SK-N-SH (cell line): ENCODE measurements at regions not wholly inside any gene's neighbourhood (a gene's known extent, or its start where the extent isn't known, plus 50 kb on each side); places are given as distances from the start of the nearest gene placed in this dataset.
A peak's percentile ranks its signal among the peaks of the same experiment; 100 is the strongest.

Experiments
- CTCF ChIP-seq: fragments of 200-600 bp; sonication (generic); IDR thresholded peaks from 2 replicates; pipeline ENCODE4 v1.6.1; 2017; ENCODE audit warnings: antibody characterized with exemption, mild to moderate bottlenecking, moderate library complexity
- EP300 ChIP-seq, 2 experiments: IDR thresholded peaks; 2 replicates each; pipeline versions ENCODE4 v1.4.0 to v1.6.1; 2012; ENCODE audit warnings: borderline replicate concordance in 1 of 2, low read depth in 1 of 2, low read length in 1 of 2
- EZH2phosphoT487 ChIP-seq: fragments of 200-600 bp; sonication (generic); IDR thresholded peaks from 2 replicates; pipeline ENCODE4 v1.6.1; 2017; ENCODE audit warnings: low read depth, mixed run types, mild to moderate bottlenecking, antibody characterized with exemption, moderate library complexity, borderline replicate concordance
- GATA2 ChIP-seq: sonication (generic); formaldehyde crosslinking; IDR thresholded peaks from 2 replicates; pipeline ENCODE4 v1.5.0; 2020; ENCODE audit warnings: mild to moderate bottlenecking, missing genetic modification reagents
- MAX ChIP-seq: IDR thresholded peaks from 2 replicates; pipeline ENCODE4 v1.4.0; 2012; ENCODE audit warnings: low read depth
- NFIC ChIP-seq: IDR thresholded peaks from 2 replicates; pipeline ENCODE4 v1.4.0; 2012; ENCODE audit warnings: borderline replicate concordance
- PBX3 ChIP-seq: IDR thresholded peaks from 2 replicates; pipeline ENCODE4; 2012
- POLR2AphosphoS5 ChIP-seq: IDR thresholded peaks from 2 replicates; pipeline ENCODE4 v1.6.1; 2012; ENCODE audit warnings: low read depth, low read length
- YY1 ChIP-seq: IDR thresholded peaks from 2 replicates; pipeline ENCODE4 v1.4.0; 2012; ENCODE audit warnings: low read depth, mild to moderate bottlenecking

- TF ChIP-seq CTCF (no peak), POLR2AphosphoS5 (no peak), EP300 (IDR thresholded peaks at IDR 0.05; ENCODE audit: borderline replicate concordance in 1 of 2, low read depth in 1 of 2, low read length in 1 of 2) (no peak; a peak in 1 of 4 replicates), MAX (peak; percentile 32; the same call in 1 of the 2 replicates), GATA2 (CRISPR knock-in tag) (peak; percentile 91), PBX3 (no peak), EZH2phosphoT487 (no peak), YY1 (no peak), NFIC (no peak)
Measured at GRCh38 chr2:62309465-62310091, 113.7 kb downstream of the B3GNT2 start.
